Neural cell (in vitro differentiated cells): ENCODE measurements at regions not wholly inside any gene's neighbourhood (a gene's known extent, or its start where the extent isn't known, plus 50 kb on each side); places are given as distances from the start of the nearest gene placed in this dataset.
"Not testable (repeated sequence)": the region's sequence is repeated elsewhere in the genome, so short reads cannot be mapped to it uniquely, and the experiment has no call there.

Experiments
- H2AFZ ChIP-seq: fragments of 200-600, 300-800 bp; sonication (generic), shearing (Covaris generic); 2 replicates; pipeline ENCODE4 v1.6.0; 2014; ENCODE audit warnings: low read depth, mild to moderate bottlenecking, antibody characterized with exemption, low read length, moderate library complexity
- H3F3A ChIP-seq: fragments of 200-600 bp; shearing (Covaris generic); 2 replicates; pipeline ENCODE4 v1.6.1; 2016; ENCODE audit warnings: mild to moderate bottlenecking, moderate library complexity, mixed read lengths, antibody characterized with exemption, low read length; ENCODE audit not compliant: insufficient read depth, poor library complexity, severe bottlenecking
- H3K27ac ChIP-seq: fragments of 200-600, 300-800 bp; sonication (generic), shearing (Covaris generic); 2 replicates; pipeline ENCODE4 v1.5.1; 2014; ENCODE audit warnings: mild to moderate bottlenecking, low read length, moderate library complexity
- H3K27me3 ChIP-seq: fragments of 300-800, 200-600 bp; sonication (generic), shearing (Covaris generic); 2 replicates; pipeline ENCODE4 v1.6.0; 2014; ENCODE audit warnings: mild to moderate bottlenecking, low read depth, low read length, moderate library complexity; ENCODE audit not compliant: insufficient read depth
- H3K36me3 ChIP-seq: fragments of 300-800, 200-600 bp; sonication (generic), shearing (Covaris generic); 2 replicates; pipeline ENCODE4 v1.5.1; 2014; ENCODE audit warnings: mild to moderate bottlenecking, antibody characterized with exemption, low read length, moderate library complexity; ENCODE audit not compliant: insufficient read depth
- H3K4me2 ChIP-seq: fragments of 300-800, 200-600 bp; sonication (generic), shearing (Covaris generic); 2 replicates; pipeline ENCODE4 v1.6.0; 2014; ENCODE audit warnings: mild to moderate bottlenecking, low read length
- H3K4me3 ChIP-seq: fragments of 300-800, 200-600 bp; sonication (generic), shearing (Covaris generic); 2 replicates; pipeline ENCODE4 v1.5.1; 2014; ENCODE audit warnings: mild to moderate bottlenecking, low read length, moderate library complexity
- H3K79me2 ChIP-seq: fragments of 200-600 bp; shearing (Covaris generic); replicated peaks from 2 replicates; pipeline ENCODE4 v1.6.0; 2014; ENCODE audit warnings: mild to moderate bottlenecking, low read length, moderate library complexity; ENCODE audit not compliant: insufficient read depth
- H3K9ac ChIP-seq: fragments of 300-800, 200-600 bp; sonication (generic), shearing (Covaris generic); 2 replicates; pipeline ENCODE4 v1.6.1; 2016; ENCODE audit warnings: mild to moderate bottlenecking, low read length, mixed read lengths
- H3K9me2 ChIP-seq: fragments of 200-600 bp; shearing (Covaris generic); 2 replicates; pipeline ENCODE4 v1.6.1; 2016; ENCODE audit warnings: mild to moderate bottlenecking, low read length, mixed read lengths; ENCODE audit not compliant: insufficient read depth
- H3K9me3 ChIP-seq: fragments of 200-600, 300-800 bp; sonication (generic), shearing (Covaris generic); 2 replicates; pipeline ENCODE4 v1.6.1; 2016; ENCODE audit warnings: mild to moderate bottlenecking, mixed run types, low read length, moderate library complexity, mixed read lengths
- H4K20me1 ChIP-seq: fragments of 200-600 bp; shearing (Covaris generic); 2 replicates; pipeline ENCODE4 v1.6.1; 2016; ENCODE audit warnings: mild to moderate bottlenecking, mixed run types; ENCODE audit not compliant: insufficient read depth
- EP300 ChIP-seq: fragments of 450-650 bp; conservative IDR thresholded peaks from 2 replicates; pipeline ENCODE4 v1.6.1; 2014; ENCODE audit warnings: antibody characterized with exemption, mild to moderate bottlenecking, moderate library complexity; ENCODE audit not compliant: poor library complexity, severe bottlenecking
- EZH2 ChIP-seq: fragments of 200-600, 300-800 bp; shearing (Covaris generic), sonication (generic); IDR thresholded peaks from 2 replicates; pipeline ENCODE4 v1.6.1; 2014; ENCODE audit warnings: antibody characterized with exemption, low read length, borderline replicate concordance, mild to moderate bottlenecking; ENCODE audit not compliant: insufficient read depth, poor library complexity, severe bottlenecking
- MXI1 ChIP-seq: fragments of 450-650 bp; conservative IDR thresholded peaks from 2 replicates; pipeline ENCODE4 v1.6.1; 2014; ENCODE audit warnings: antibody characterized with exemption, mild to moderate bottlenecking; ENCODE audit not compliant: poor library complexity, severe bottlenecking
- POLR2AphosphoS5 ChIP-seq: IDR thresholded peaks from 2 replicates; pipeline ENCODE4 v1.6.1; 2012
- RAD21 ChIP-seq: fragments of 450-650 bp; conservative IDR thresholded peaks from 2 replicates; pipeline ENCODE4 v1.6.1; 2014; ENCODE audit warnings: antibody characterized with exemption, mild to moderate bottlenecking, moderate library complexity
- SMC3 ChIP-seq: fragments of 450-650 bp; conservative IDR thresholded peaks from 2 replicates; pipeline ENCODE4 v1.6.1; 2014; ENCODE audit warnings: antibody characterized with exemption, mild to moderate bottlenecking, moderate library complexity; ENCODE audit not compliant: poor library complexity
- TAF1 ChIP-seq: IDR thresholded peaks from 2 replicates; pipeline ENCODE4 v1.6.1; 2012; ENCODE audit warnings: low read depth
- TF ChIP-seq, protein P1 (sequence below): fragments of 450-650 bp; IDR thresholded peaks from 2 replicates; pipeline ENCODE4 v1.5.1; 2014; ENCODE audit warnings: antibody characterized with exemption, mild to moderate bottlenecking, moderate library complexity; ENCODE audit not compliant: poor library complexity, severe bottlenecking
- TF ChIP-seq, protein P2 (sequence below): IDR thresholded peaks from 2 replicates; pipeline ENCODE4 v1.6.1; 2012; ENCODE audit warnings: borderline replicate concordance

DNA sequence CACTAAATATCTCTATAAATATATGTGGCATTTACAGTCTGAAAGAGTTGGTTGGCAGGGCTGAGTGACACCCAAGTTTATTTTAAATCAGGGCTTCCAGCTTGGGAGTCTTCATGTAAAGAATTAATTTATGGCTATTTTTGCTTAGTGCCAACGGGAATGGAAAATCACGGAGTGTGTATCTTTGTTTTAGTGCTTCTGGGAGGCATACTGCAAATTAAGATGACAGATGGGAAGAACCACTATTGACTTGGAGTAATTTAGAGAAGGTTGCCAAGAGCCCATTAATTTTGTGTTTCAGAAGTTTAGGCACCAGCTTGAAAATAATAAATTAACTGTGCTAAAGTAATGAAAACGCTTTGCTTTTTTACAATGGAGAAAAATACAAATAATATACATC is 135.2 kb downstream of the GPR37 start:
- no peak overlapping the region for H3K4me2 ChIP-seq
- H3K27ac ChIP-seq: no peak overlapping the region
- no peaks in the 10 kb centered on the region for H3K9me3 ChIP-seq
- no peaks in the 10 kb centered on the region for H3K9me2 ChIP-seq
- no peaks in the 10 kb centered on the region for H3K36me3 ChIP-seq
- no peaks in the 10 kb centered on the region for H3F3A ChIP-seq
- H3K9ac ChIP-seq: no peak overlapping the region
- H3K79me2 ChIP-seq: no peaks in the 10 kb centered on the region
- H3K27me3 ChIP-seq: no peaks in the 10 kb centered on the region
- TF ChIP-seq SMC3 (no peak), TAF1 (no peak), EP300 (no peak), MXI1 (no peak)
- TF ChIP-seq, protein P1, sequence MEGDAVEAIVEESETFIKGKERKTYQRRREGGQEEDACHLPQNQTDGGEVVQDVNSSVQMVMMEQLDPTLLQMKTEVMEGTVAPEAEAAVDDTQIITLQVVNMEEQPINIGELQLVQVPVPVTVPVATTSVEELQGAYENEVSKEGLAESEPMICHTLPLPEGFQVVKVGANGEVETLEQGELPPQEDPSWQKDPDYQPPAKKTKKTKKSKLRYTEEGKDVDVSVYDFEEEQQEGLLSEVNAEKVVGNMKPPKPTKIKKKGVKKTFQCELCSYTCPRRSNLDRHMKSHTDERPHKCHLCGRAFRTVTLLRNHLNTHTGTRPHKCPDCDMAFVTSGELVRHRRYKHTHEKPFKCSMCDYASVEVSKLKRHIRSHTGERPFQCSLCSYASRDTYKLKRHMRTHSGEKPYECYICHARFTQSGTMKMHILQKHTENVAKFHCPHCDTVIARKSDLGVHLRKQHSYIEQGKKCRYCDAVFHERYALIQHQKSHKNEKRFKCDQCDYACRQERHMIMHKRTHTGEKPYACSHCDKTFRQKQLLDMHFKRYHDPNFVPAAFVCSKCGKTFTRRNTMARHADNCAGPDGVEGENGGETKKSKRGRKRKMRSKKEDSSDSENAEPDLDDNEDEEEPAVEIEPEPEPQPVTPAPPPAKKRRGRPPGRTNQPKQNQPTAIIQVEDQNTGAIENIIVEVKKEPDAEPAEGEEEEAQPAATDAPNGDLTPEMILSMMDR: no peak
- TF ChIP-seq, protein P2, sequence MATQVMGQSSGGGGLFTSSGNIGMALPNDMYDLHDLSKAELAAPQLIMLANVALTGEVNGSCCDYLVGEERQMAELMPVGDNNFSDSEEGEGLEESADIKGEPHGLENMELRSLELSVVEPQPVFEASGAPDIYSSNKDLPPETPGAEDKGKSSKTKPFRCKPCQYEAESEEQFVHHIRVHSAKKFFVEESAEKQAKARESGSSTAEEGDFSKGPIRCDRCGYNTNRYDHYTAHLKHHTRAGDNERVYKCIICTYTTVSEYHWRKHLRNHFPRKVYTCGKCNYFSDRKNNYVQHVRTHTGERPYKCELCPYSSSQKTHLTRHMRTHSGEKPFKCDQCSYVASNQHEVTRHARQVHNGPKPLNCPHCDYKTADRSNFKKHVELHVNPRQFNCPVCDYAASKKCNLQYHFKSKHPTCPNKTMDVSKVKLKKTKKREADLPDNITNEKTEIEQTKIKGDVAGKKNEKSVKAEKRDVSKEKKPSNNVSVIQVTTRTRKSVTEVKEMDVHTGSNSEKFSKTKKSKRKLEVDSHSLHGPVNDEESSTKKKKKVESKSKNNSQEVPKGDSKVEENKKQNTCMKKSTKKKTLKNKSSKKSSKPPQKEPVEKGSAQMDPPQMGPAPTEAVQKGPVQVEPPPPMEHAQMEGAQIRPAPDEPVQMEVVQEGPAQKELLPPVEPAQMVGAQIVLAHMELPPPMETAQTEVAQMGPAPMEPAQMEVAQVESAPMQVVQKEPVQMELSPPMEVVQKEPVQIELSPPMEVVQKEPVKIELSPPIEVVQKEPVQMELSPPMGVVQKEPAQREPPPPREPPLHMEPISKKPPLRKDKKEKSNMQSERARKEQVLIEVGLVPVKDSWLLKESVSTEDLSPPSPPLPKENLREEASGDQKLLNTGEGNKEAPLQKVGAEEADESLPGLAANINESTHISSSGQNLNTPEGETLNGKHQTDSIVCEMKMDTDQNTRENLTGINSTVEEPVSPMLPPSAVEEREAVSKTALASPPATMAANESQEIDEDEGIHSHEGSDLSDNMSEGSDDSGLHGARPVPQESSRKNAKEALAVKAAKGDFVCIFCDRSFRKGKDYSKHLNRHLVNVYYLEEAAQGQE: no peak
- no peak overlapping the region for H2AFZ ChIP-seq
- no peaks in the 10 kb centered on the region for H4K20me1 ChIP-seq
- H3K4me3 ChIP-seq: no peak overlapping the region

DNA sequence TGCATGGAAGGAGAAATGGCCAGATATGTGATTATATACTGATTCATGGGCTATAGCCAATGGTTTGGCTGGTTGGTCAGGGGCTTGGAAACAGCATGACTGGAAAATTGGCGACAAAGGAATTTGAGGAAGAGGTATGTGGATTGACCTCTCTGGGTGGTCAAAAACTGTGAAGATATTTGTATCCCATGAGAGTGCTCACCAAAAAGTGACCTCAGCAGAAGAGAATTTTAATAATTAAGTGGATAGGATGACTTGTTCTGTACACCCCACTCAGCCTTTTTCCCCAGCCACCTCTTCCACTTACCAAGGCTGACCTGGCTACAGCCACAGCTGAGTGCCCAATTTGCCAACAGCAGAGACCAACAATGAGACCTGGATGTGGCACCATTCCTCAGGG is 146.7 kb downstream of the GPR37 start:
- Histone ChIP-seq H2AFZ (no peak overlapping the region), H3K79me2 (no peaks in the 10 kb centered on the region)

DNA sequence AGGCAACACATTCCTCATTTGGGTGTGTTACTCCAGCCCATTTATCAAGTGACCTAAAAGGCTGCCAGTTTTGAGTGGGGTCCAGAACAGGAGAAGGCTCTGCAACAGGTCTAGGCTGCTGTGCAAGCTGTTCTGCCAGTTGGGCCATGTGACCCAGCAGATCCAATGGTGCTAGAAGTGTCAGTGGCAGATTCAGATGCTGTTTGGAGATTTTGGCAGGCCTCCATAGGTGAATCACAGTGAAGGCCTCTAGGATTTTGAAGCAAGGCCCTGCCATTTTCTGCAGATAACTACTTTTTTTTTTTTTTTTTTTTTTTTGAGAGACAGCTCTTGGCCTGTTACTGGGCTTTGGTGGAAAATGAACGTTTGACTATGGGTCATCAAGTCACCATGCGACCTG is 147.5 kb downstream of the GPR37 start:
- H3K27me3 ChIP-seq, H3K9ac ChIP-seq, H4K20me1 ChIP-seq, H3K9me3 ChIP-seq, H3K27ac ChIP-seq, H3K4me3 ChIP-seq, H3K36me3 ChIP-seq, H3K79me2 ChIP-seq, H3F3A ChIP-seq, H2AFZ ChIP-seq, H3K4me2 ChIP-seq, H3K9me2 ChIP-seq: not testable (repeated sequence)

More for the DNA sequence above, 146.7 kb downstream of the GPR37 start:
- Histone ChIP-seq H3K36me3 (no peaks in the 10 kb centered on the region), H3F3A (no peaks in the 10 kb centered on the region), H3K9me3 (no peaks in the 10 kb centered on the region), H3K9me2 (no peaks in the 10 kb centered on the region), H4K20me1 (no peaks in the 10 kb centered on the region), H3K4me2 (no peak overlapping the region), H3K4me3 (no peak overlapping the region), H3K9ac (no peak overlapping the region), H3K27me3 (no peaks in the 10 kb centered on the region), H3K27ac (no peak overlapping the region)
- TF ChIP-seq MXI1 (no peak), SMC3 (no peak), POLR2AphosphoS5 (no peak), EZH2 (no peak), TAF1 (no peak), EP300 (no peak), RAD21 (no peak)
- TF ChIP-seq, protein P1: no peak
- TF ChIP-seq, protein P2: no peak
